Posterior cingulate gyrus (tissue), 11 donors: ENCODE measurements at regions not wholly inside any gene's neighbourhood (a gene's known extent, or its start where the extent isn't known, plus 50 kb on each side); places are given as distances from the start of the nearest gene placed in this dataset.

Experiments used
- DNase-seq, 10 donors: peaks; one replicate each; pipeline versions ENCODE4 v3.0.0 to v3.0.0-alpha.2; 2020 to 2021; ENCODE audit warnings: mixed read lengths in 3 of 10
- intact Hi-C: fragments of 100-400 bp; cut with DNase I; formaldehyde crosslinking; loops from one replicate; pipeline ENCODE4 v1.15.1; 2023

DNA sequence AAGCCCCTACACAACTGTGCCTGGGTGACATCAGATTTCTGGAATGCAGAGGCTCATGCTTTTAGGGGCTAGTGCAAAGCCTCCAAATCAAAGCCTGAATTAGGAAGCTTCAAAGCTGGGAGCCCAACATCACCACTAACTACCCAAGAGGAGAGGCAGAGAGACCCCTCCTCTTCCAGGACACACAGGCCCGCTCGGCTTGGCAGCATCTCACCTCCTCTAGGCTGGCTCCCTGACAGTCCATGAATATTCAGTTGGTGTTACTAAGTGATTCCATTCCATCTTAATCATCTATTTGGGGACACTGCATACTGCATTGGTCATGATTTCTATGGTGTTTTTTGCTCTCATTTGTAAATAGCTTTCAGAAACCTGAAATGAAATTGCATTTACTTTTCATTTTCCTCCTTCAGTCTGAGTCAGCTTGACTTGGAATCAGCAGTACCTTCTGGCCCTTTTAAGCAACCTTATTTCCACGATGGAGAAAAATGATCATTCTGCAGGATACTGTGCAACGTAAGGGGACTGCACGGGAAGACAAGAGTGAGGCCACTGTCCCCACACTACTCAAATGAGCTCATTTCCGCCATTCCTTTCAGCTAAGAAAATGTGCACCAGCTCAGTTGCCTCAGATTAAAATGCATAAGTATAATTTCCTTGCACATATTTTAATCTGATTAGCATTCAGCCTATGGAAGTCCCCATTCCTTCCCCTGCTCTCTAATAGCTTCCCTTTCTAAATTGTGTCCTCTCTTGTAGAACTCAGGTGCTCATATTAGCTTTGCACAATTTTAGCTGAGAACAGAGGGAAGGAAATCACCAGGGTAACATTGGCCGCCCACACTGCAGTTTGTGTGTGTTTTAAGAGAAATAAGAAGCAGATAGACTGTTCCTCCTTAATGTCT is 219.9 kb downstream of the RFC3 start:
- intact Hi-C loops: no loop called here
- DNase-seq: peak in 3 of 10 donors; percentile 30 to 81 (median 73)

DNA sequence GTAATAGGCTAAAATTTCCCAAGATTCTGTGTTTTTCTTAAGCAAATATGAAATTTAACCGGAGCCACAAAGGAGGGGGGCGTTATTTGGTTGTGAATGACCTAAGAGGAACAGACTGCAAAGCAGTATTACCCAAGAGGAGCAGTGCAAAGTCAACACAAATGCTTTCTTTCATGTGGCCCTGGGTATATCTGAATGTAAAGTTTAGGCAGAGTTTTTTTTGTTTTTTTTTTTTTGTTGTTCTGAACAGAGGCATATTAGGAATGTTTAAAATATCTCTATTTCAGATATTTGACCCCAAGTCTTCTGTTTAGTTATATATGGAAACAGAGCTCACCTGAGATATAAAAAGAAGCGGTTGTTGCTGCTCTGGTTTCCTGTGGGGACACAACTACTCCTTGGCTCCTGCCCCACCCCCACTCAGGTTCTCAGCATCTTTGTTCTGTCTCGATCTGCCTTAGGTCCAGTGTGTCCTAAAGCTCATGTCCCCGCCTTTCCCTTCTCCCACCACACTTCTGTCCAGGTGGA is 220.7 kb downstream of the RFC3 start:
- intact Hi-C loops: no loop called here

DNA sequence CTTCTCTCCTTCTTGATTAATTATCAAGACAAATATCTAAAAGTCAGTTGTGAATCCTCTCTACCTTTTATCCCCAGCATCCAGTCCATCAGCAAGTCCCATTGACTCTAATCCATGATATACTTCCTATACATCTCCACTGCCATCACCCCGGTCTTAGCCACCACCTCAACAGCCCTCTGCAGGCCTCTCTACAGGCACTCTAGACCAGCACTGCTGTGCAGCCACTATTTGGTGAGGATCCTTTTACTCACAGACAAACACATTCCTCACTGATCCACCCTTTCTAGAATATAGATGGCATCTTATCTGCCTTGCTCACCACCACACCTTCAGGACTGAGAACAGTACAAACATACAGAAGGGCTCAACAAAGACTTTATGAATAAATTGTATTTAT is 221.7 kb downstream of the RFC3 start:
- intact Hi-C loops: no loop called here
- DNase-seq: no peak

More for the DNA sequence above, 220.7 kb downstream of the RFC3 start:
- no peak for DNase-seq

DNA sequence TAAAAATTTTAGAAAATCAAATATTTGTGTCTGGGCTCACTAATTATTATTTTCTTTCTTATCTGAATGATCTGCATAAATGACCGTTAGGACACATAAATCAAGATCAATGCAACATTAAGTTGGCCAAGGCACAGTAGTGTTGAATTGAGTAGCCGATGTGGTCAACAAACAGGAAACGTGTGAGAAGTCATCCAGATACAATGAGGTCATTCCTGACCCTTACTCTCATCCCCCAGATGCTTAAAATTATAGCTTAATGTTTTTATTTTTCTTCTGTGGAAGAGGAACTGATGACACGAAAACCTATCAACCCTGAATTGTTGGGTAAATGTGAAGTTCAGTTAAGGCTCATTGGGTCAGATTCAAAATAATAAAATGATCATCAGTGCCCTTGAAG is 222.9 kb downstream of the RFC3 start:
- DNase-seq: no peak
- intact Hi-C loops: no loop called here

DNA sequence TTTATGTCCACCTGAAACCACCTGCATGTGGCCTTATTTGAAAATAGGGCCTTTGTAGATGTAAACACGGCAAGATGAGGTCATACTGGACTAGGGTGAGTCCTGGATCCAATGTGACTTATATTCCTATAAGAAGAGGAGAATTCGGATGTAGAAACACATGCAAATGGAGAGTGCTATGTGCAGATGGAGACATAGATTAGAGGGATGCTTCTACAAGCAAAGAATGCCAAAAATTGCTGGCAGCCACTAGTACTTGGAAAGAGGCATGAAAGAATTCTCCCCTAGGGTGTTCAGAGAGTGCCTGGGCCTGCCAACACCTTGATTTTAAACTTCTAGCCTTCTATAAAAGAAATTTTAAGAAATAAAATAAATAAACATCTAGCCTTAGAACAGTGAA is 226.1 kb downstream of the RFC3 start:
- intact Hi-C loops: no loop called here
- DNase-seq: peak in 1 of 10 donors; percentile 5

DNA sequence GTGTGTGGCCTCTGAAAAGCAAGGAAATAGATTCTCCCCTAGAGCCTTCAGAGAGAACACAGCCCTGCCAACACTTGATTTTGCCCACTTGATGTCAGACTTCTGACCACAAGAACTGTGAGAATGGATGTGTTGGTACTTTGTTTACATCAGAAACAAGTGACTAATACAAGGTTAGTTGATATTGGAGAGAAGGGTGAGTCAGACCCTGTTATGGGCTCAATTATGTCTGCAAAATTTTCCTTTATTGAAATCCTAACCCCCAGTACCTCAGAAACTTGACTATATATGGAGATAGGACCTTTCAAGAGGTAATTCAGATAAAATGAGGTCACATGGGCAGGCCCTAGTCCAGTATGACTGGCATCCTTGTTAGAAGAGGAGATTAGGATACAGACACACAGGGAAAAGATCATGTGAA is 226.7 kb downstream of the RFC3 start:
- intact Hi-C loops: no loop called here
- no peak for DNase-seq

DNA sequence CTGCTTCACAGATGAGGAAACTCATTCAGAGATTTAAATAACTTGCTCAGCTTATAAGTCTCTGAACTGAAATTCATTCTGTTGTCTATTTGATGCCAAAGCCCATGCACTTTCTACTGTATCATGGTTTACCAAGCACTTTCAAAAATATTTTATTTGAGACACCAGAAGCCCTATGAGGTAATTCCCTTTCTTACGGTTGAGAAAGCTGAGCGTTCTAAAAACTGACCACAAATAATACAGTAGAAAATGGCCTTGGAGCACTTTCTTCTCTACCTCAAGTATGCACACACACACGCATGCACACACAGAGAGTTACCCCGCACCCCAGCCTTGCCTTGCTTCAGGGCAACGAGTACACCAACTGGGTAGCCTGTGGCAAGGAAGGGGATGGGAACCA is 228.5 kb downstream of the RFC3 start:
- intact Hi-C loops: no loop called here
- no peak for DNase-seq

DNA sequence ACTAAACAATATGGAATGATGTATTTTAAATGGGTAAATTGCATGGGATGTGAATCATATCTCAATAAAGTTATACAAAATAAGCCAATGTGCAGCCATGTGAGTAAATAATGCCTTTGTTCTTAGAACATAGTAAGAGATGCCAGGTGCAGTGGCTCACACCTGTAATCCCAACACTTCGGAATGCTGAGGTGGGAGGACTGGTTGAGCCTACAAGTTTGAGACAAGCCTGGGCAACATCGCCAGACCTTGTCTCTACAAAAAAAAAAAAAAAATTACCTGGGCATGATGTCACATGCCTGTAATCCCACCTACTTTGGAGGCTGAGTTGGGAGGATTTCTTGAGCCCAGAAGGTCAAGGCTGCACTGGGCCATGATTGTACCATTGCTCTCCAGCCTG is 230.7 kb downstream of the RFC3 start:
- intact Hi-C loops: no loop called here
- no peak for DNase-seq

DNA sequence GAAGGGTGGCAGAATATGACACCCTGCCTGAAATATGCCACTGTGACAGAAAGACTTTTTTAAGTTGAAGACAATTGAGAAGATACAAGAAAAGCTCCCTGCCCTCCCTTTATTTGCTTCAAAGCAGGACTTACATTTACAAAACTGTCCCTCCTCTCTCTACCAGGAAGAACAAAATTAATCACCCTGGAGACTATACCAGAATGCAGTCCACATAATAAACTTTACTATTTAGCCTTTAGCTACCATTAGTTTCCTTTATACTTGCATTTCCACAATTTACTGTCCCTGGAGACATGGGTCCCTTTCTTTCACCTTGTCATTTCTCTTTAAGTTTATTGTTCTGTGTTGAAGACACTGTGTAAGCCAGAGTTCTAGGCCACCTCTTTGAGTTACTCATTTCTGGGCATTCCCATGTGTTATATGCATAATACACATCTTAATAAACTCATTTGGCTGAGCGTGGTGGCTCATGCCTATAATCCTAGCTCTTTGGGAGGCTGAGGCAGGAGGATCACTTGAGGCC is 238.8 kb downstream of the RFC3 start:
- no peak for DNase-seq
- intact Hi-C loops: no loop called here

DNA sequence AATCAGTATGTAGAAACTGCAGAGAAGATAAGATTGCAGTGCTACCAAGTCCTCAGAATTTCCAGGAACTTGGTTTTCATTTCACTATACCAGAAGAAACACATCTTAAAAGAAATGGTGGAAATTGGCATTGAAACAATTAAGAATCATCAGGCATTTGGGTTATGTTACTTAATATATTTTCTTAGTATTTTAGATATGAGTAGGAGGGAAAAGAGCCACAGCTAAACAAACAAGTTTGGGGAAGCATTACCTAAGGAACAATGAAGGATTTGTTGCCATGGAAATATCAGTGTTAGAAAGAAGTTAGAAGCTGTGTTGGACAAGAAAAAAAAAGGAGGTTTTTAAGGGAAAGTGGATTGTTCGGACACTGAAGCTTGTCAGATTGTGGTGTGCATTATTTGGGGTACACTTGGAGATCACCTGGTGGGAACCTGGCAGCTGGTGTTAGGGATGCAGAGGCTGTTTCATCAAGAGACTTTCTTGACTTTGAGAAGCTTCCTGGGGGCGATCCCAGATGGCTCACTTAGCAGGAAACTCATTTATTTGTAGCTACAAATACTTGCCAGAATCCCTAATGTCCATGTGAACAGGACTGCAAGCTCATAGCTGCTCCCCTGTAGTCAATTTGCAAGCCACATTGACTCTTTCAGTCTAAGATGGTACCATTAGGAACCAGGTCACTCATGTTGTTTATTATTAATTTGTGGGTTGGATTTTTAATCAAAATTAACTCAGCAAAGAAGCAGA is 246.7 kb downstream of the RFC3 start:
- DNase-seq: no peak
- intact Hi-C loops: no loop called here

DNA sequence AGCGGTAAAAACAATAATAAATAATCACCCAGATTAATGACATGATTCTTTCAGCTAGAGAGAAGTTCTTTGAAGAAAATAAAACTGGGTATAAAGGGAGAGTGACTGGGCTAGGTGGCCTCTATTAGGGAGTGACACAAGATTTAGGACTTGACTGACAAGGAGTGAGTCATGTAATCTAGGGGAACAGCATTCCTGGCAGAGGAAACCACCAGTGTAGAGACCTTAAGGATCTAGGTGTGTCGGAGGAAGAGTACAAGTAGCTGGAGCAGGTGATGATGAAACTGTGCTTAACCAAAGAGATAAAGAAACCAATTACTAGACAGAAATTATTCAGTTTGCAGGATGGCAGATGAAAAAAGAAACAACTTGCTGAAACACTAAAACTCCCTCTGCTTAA is 248.0 kb downstream of the RFC3 start:
- intact Hi-C loops: no loop called here

DNA sequence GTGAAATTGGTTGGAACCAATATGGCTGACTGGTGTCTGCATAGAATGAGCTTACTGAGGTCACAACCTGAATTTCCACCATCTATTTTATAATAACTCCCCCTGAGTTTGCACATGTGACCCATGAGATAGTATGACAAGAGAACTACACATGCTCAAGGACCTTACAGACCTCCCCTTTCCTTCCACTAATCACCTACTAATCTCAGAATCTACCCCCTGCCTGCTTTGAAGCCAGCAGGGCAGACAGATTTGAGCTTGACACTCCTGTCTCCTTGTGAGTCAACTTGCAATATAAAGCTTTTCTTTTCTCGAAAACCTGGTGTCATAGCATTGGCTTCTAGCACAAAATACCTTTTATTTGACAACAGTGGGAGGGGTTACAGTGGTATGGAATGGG is 248.4 kb downstream of the RFC3 start:
- no peak for DNase-seq
- intact Hi-C loops: no loop called here

More for the DNA sequence above, 248.0 kb downstream of the RFC3 start:
- no peak for DNase-seq

DNA sequence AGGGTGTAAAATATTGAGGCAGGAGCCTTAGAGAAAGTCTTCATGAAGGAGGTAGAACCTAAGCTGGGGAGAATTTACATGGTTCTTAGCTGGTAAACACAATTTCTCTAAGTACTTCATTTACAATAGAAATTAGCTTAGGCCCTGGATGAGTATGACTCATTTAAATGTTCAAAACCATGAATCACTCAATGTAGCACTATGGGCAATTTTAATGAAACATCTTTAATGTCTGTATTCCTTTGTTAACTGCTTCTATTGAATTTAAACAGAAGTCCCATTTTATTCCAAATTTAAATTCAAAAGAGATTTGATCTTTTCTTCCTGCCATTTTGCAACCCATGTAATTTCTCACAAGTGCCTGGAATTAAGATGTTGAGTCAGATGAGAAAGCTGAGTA is 252.1 kb downstream of the RFC3 start:
- intact Hi-C loops: loop anchor here (10.0 kb wide), 2 partner anchors 135 to 1085 kb away; no protein-coding TSS in a partner anchor
- DNase-seq: no peak

DNA sequence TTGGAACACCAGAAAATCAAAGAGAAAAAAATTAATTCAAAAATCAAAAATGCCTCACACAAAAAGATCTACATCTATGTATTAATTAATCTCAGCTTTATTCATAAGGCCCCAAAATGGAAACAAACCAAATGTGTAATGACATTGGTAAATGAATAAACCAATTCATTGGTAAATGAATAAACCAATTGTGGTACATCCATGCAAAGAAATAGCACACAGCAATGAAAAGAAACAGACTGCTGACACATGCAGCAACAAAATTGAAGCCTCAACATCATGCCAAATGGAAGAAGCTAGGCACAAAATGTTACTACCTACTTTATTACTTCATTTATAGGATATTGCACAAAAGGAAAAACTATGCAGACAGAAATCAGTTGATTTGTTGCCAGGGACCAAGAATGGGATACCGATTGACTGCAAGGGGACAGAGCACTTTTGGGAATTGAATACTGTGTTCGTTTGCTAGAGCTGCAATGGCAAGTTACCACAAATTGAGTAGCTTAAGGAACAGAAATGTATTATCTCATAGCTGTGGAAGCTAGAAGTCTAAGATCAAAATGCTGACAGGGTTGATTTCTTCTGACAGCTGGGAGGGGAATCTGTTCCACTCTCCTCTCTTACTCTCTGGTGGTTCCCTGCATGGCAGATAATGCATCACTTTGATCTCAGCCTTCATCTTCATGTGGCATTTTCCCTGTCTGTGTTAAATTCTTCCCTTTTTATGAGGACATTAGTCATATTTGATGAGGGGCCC is 252.8 kb downstream of the RFC3 start:
- intact Hi-C loops: loop anchor here (10.0 kb wide), 2 partner anchors 136 to 1084 kb away; no protein-coding TSS in a partner anchor

DNA sequence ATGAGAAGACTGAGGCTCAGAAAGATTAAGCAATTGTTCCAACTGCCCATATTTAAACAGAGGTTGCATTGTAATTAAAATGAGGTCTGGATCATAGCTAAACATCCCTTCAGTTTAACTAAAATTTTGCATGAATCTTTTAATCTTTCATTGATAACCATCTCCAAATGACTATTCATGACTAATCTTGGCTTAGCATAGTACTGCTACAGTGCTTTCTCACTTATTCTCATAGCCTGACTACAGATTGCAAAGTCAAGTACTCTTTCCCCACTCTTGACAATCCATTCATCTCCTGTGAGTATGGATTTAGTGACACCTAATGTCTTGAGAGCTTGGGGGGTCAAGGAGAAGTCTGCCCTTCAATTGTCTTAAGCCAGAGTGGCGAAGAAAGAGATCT is 258.4 kb downstream of the RFC3 start:
- intact Hi-C loops: loop anchor here (10.0 kb wide), 2 partner anchors 142 to 1078 kb away; no protein-coding TSS in a partner anchor
- DNase-seq: no peak

More for the DNA sequence above, 252.8 kb downstream of the RFC3 start:
- no peak for DNase-seq

DNA sequence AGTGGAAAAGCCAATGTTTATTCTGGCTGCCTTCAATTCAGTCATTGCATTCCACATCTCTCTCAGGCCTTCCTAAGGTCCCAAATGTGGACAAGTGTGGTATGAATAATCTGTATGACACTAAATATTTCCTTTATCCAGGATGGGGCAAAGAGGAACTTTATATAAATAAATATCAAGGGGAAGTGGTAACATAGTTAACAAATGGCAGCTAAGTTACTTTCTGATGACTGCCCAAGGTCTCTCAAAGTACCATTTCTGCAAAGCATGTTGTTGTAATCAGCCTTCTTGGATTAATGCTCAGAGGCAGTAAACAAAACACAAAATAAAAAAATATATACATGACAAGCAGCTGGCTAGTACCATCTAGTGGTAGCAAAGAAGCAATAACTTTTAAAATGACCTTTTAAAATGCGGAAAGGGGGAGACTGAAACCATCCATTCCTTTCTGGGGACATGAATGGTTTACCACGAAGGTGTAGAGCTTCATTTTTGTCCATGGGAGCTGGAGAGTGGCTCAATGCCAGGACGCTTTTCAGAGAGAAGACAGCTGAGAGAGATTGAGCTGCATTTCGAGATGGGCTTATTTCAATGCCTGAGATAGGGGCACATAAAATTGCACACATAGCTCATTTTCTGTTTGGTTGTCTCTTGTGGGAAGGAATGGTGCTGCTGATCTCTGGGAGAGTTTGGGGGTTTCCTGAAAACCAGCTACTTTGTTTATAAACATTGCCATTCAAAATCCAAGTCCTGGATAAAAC is 259.2 kb downstream of the RFC3 start:
- no peak for DNase-seq

DNA sequence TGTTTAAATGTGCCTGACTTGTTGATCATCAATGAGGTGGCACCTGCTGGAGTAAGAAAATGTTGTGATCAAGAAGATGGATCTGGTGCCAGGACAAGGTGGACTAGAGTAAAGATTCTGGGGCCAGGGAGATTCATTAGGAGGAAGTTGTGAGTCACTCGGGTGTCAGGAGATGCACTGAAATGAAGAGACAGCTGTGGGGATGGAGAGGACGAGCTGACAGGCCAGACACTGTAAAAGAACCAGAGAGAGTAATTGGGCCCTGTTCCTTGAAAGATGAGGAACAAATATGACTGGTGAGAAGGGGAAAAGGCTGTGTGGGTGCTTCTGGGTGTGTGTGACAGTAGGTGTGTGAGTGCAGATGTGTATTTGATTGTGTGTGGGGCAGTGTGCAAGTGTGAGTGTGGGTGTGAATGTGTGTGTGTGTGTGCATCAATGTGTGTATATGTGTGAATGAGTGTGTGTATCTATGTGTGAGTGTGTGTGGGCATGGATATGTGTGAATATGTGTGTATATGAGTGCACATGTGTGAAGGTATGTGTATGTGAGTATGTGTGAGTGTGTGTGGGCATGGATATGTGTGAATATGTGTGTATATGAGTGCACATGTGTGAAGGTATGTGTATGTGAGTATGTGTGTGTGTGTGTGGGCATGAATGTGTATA is 260.5 kb downstream of the RFC3 start:
- intact Hi-C loops: loop anchor here (10.0 kb wide), 2 partner anchors 144 to 1076 kb away; no protein-coding TSS in a partner anchor
- DNase-seq: no peak

More for the DNA sequence above, 259.2 kb downstream of the RFC3 start:
- intact Hi-C loops: loop anchor here (10.0 kb wide), 2 partner anchors 142 to 1078 kb away; no protein-coding TSS in a partner anchor

DNA sequence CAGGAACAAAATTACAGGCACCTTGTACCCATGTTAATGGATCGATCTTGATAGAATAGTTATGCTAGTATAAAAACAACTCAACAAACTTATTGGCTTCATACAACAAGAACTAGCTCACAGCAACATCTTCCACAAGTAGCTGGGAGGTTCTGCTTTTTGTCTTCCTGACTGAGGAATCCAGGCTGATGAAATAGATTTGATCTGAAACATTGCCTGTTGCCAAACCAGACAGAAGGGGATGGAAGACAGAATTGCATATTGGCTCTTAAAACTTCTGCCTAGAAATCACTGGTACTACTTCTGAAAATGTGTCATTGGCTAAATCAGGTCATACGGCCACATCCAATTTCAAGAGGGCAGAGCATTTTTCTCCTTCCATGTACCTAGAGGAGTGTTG is 267.3 kb downstream of the RFC3 start:
- intact Hi-C loops: no loop called here
- no peak for DNase-seq

DNA sequence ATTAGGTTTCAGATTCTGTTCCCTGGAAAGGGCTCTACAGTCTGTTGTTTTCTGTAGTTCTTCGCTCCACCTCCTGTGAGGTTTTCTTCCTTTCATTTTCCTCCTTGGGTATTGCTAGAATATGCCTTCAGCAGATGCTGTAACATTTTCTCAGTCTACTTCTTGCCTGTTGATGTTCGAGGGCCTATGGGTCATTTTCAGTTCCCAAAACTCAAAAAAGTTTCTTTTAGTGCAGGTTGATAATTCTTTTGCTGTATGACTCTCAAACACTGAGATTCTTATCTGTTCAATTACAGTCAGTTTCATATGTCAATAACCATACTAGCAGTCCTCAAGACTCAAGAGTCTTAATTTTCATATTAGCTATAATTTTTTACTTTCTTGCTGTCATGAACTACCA is 268.3 kb downstream of the RFC3 start:
- no peak for DNase-seq
- intact Hi-C loops: no loop called here
